H1 (cell line): ENCODE measurements at regions not wholly inside any gene's neighbourhood (a gene's known extent, or its start where the extent isn't known, plus 50 kb on each side); places are given as distances from the start of the nearest gene placed in this dataset.

Source experiments
- CTCF ChIA-PET: fragments of 300-600 bp; sonication (Branson Sonifier 250); formaldehyde crosslinking; loops from one replicate; lab custom pipeline; 2021; ENCODE audit not compliant: partially characterized antibody; lab: Charles Lee
- POLR2A ChIA-PET: fragments of 300-600 bp; sonication (Branson Sonifier 250); formaldehyde crosslinking; loops from one replicate; lab custom pipeline; 2021; ENCODE audit warnings: inconsistent platforms; ENCODE audit not compliant: partially characterized antibody; lab: Charles Lee
- DNase-seq, 2 experiments: peaks; one replicate each; pipeline versions ENCODE4 v3.0.0 to v3.0.0-alpha.2; 2010 to 2022; ENCODE audit warnings: low spot score in 2 of 2, low read depth in 1 of 2, mixed read lengths in 1 of 2
- FAIRE-seq: peaks from 2 replicates; lab custom pipeline; 2011; peaks lifted over from hg19 to GRCh38; lab: Jason Lieb, UNC
- H2AFZ ChIP-seq: 2 replicates; pipeline ENCODE4 v1.8.1; 2012; ENCODE audit warnings: low read length, inconsistent platforms
- H2AK5ac ChIP-seq: 2 replicates; pipeline ENCODE4 v1.6.1; 2013; ENCODE audit warnings: low read depth, low read length
- H2BK120ac ChIP-seq: replicated peaks from 2 replicates; pipeline ENCODE3; 2013; ENCODE audit warnings: low read depth, low read length, inconsistent platforms
- H2BK12ac ChIP-seq: 2 replicates; pipeline ENCODE4 v1.6.1; 2013; ENCODE audit warnings: low read depth, low read length
- H2BK15ac ChIP-seq: 2 replicates; pipeline ENCODE4 v1.6.1; 2013; ENCODE audit warnings: low read length
- H2BK20ac ChIP-seq: 2 replicates; pipeline ENCODE4 v1.6.1; 2013; ENCODE audit warnings: low read length
- H2BK5ac ChIP-seq: 2 replicates; pipeline ENCODE4 v1.6.1; 2013; ENCODE audit warnings: low read depth, low read length
- H3K14ac ChIP-seq: 2 replicates; pipeline ENCODE4 v1.6.1; 2013; ENCODE audit warnings: inconsistent platforms; ENCODE audit not compliant: insufficient read length
- H3K18ac ChIP-seq: 2 replicates; pipeline ENCODE4 v1.6.1; 2013; ENCODE audit warnings: low read length; ENCODE audit errors: extremely low read depth
- H3K23ac ChIP-seq: 2 replicates; pipeline ENCODE4 v1.6.1; 2013; ENCODE audit warnings: inconsistent platforms; ENCODE audit not compliant: insufficient read length
- H3K23me2 ChIP-seq: 2 replicates; pipeline ENCODE4 v1.6.1; 2013; ENCODE audit warnings: low read depth, low read length
- H3K27ac ChIP-seq: 2 replicates; pipeline ENCODE4 v1.6.1; 2011; ENCODE audit warnings: low read depth, low read length, inconsistent platforms
- H3K27me3 ChIP-seq, 4 experiments: replicated peaks in 1 of 4; 1 replicate in 1 of 4; 2 replicates in 3 of 4; pipeline versions ENCODE4 v1.6.1 to v1.8.1; 2011 to 2013; ENCODE audit warnings: low read length in 3 of 4, mild to moderate bottlenecking in 3 of 4, inconsistent platforms in 2 of 4, mixed read lengths in 2 of 4, moderate library complexity in 1 of 4; ENCODE audit not compliant: control insufficient read depth in 3 of 4, insufficient read depth in 3 of 4; ENCODE audit errors: extremely low read depth in 1 of 4
- H3K36me3 ChIP-seq, 4 experiments: 2 replicates each; pipeline versions ENCODE4 v1.6.1 to v1.8.1; 2011 to 2013; ENCODE audit warnings: mild to moderate bottlenecking in 4 of 4, low read length in 3 of 4, moderate library complexity in 2 of 4, control low read depth in 1 of 4, inconsistent platforms in 1 of 4; ENCODE audit not compliant: insufficient read depth in 4 of 4, control insufficient read depth in 2 of 4
- H3K4ac ChIP-seq: replicated peaks from 2 replicates; pipeline ENCODE3; 2013; ENCODE audit warnings: low read length, low read depth, mixed read lengths, inconsistent platforms; ENCODE audit not compliant: insufficient read length
- H3K4me1 ChIP-seq, 4 experiments: replicated peaks in 1 of 4; 1 replicate in 1 of 4; 2 replicates in 3 of 4; pipeline versions ENCODE4 v1.6.1 to v1.8.1; 2011 to 2013; ENCODE audit warnings: low read length in 3 of 4, inconsistent platforms in 2 of 4, mixed read lengths in 1 of 4; ENCODE audit not compliant: insufficient read depth in 4 of 4, control insufficient read depth in 3 of 4
- H3K4me2 ChIP-seq, 2 experiments: 2 replicates each; pipeline versions ENCODE4 v1.6.1 to v1.8.1; 2011 to 2013; ENCODE audit warnings: low read depth in 2 of 2, low read length in 2 of 2, control low read depth in 1 of 2, inconsistent platforms in 1 of 2, mild to moderate bottlenecking in 1 of 2; ENCODE audit not compliant: insufficient read depth in 1 of 2
- H3K4me3 ChIP-seq, 4 experiments: fragments of 200-600, 300-600 bp in 1 of 4; sonication (generic), shearing (Covaris generic), sonication (Bioruptor Twin) in 1 of 4; 2 replicates each; pipeline versions ENCODE4 v1.5.1 to v1.8.1; 2011 to 2016; ENCODE audit warnings: low read length in 4 of 4, low read depth in 3 of 4, control low read depth in 2 of 4, inconsistent platforms in 2 of 4, mild to moderate bottlenecking in 2 of 4, mixed read lengths in 1 of 4, moderate library complexity in 1 of 4; ENCODE audit not compliant: insufficient read depth in 2 of 4; ENCODE audit errors: extremely low read depth in 1 of 4
- H3K56ac ChIP-seq: replicated peaks from 2 replicates; pipeline ENCODE3; 2013; ENCODE audit warnings: low read depth, mild to moderate bottlenecking, mixed read lengths, low read length, inconsistent platforms; ENCODE audit not compliant: insufficient read length
- H3K79me1 ChIP-seq: 2 replicates; pipeline ENCODE4 v1.6.1; 2013; ENCODE audit warnings: low read depth, low read length, control low read depth
- H3K79me2 ChIP-seq, 2 experiments: 2 replicates each; pipeline versions ENCODE4 v1.6.1 to v1.8.1; 2012 to 2013; ENCODE audit warnings: low read length in 2 of 2, mild to moderate bottlenecking in 2 of 2, inconsistent platforms in 1 of 2; ENCODE audit not compliant: insufficient read depth in 2 of 2, control insufficient read depth in 1 of 2
- H3K9ac ChIP-seq, 4 experiments: replicated peaks in 1 of 4; 1 replicate in 1 of 4; 2 replicates in 3 of 4; pipeline versions ENCODE4 v1.6.1 to v1.8.1; 2011 to 2013; ENCODE audit warnings: low read depth in 3 of 4, low read length in 3 of 4, control low read depth in 2 of 4, mild to moderate bottlenecking in 2 of 4, moderate library complexity in 2 of 4, inconsistent platforms in 1 of 4; ENCODE audit errors: extremely low read depth in 1 of 4
- H3K9me3 ChIP-seq, 2 experiments: 2 replicates each; pipeline versions ENCODE4 v1.6.1 to v1.8.1; 2012 to 2013; ENCODE audit warnings: mild to moderate bottlenecking in 2 of 2, moderate library complexity in 2 of 2, control low read depth in 1 of 2, inconsistent platforms in 1 of 2, low read depth in 1 of 2, low read length in 1 of 2, mixed read lengths in 1 of 2; ENCODE audit not compliant: insufficient read depth in 2 of 2
- H4K20me1 ChIP-seq, 2 experiments: replicated peaks in 1 of 2; 2 replicates each; pipeline versions ENCODE3 to v1.8.1; 2011 to 2013; ENCODE audit warnings: inconsistent platforms in 2 of 2, low read length in 2 of 2, mild to moderate bottlenecking in 1 of 2; ENCODE audit not compliant: insufficient read depth in 2 of 2, control insufficient read depth in 1 of 2
- H4K5ac ChIP-seq: 2 replicates; pipeline ENCODE4 v1.6.1; 2013; ENCODE audit warnings: low read length, low read depth, mixed read lengths, inconsistent platforms; ENCODE audit not compliant: insufficient read length
- H4K8ac ChIP-seq: 2 replicates; pipeline ENCODE4 v1.8.0; 2013; ENCODE audit warnings: mild to moderate bottlenecking, moderate library complexity, low read length, inconsistent platforms; ENCODE audit not compliant: insufficient read depth; ENCODE audit errors: extremely low read depth
- H4K91ac ChIP-seq: replicated peaks from 2 replicates; pipeline ENCODE3; 2013; ENCODE audit warnings: low read length, mixed read lengths, inconsistent platforms; ENCODE audit not compliant: insufficient read length
- BACH1 ChIP-seq: IDR thresholded peaks from 2 replicates; pipeline ENCODE4 v1.6.1; 2012; ENCODE audit warnings: low read length, improper control_type of control experiment
- CBX8 ChIP-seq: fragments of 300-800, 300-1000 bp; sonication (generic); IDR thresholded peaks from 2 replicates; pipeline ENCODE4 v1.7.1; 2016; ENCODE audit warnings: low read depth, low read length, borderline replicate concordance
- CHD1 ChIP-seq: IDR thresholded peaks from 2 replicates; pipeline ENCODE4 v1.6.1; 2012; ENCODE audit warnings: low read depth, low read length, improper control_type of control experiment
- CHD2 ChIP-seq: IDR thresholded peaks from 2 replicates; pipeline ENCODE4 v1.6.1; 2012; ENCODE audit warnings: low read length, improper control_type of control experiment
- EGR1 ChIP-seq: IDR thresholded peaks from 2 replicates; pipeline ENCODE4 v1.6.1; 2011; ENCODE audit warnings: low read depth, low read length, borderline replicate concordance
- GABPA ChIP-seq: IDR thresholded peaks from 2 replicates; pipeline ENCODE4 v1.6.1; 2011; ENCODE audit warnings: mild to moderate bottlenecking, low read length, moderate library complexity, borderline replicate concordance; ENCODE audit not compliant: insufficient read depth
- JUN ChIP-seq: IDR thresholded peaks from 2 replicates; pipeline ENCODE4 v1.6.1; 2011; ENCODE audit warnings: low read depth, mild to moderate bottlenecking, improper control_type of control experiment, low read length
- KDM1A ChIP-seq: fragments of 200-600, 300-600 bp; sonication (generic); IDR thresholded peaks from 2 replicates; pipeline ENCODE4 v1.7.1; 2016; ENCODE audit warnings: mild to moderate bottlenecking, low read length, borderline replicate concordance
- MAX ChIP-seq: IDR thresholded peaks from 2 replicates; pipeline ENCODE4 v1.6.1; 2012; ENCODE audit warnings: inconsistent platforms
- NANOG ChIP-seq: IDR thresholded peaks from 2 replicates; pipeline ENCODE4 v1.6.1; 2011; ENCODE audit warnings: low read length, low read depth, mild to moderate bottlenecking, inconsistent platforms; ENCODE audit not compliant: insufficient read depth, poor library complexity, severe bottlenecking
- PHF8 ChIP-seq: fragments of 200-600 bp; sonication (generic); conservative IDR thresholded peaks from 2 replicates; pipeline ENCODE4 v1.7.1; 2012; ENCODE audit warnings: low read depth, mild to moderate bottlenecking, inconsistent platforms, low read length, moderate library complexity
- POU5F1 ChIP-seq: IDR thresholded peaks from 2 replicates; pipeline ENCODE4 v1.6.1; 2011; ENCODE audit warnings: low read depth, mild to moderate bottlenecking, low read length, moderate library complexity
- SAP30 ChIP-seq: fragments of 300-600 bp; sonication (generic); IDR thresholded peaks from 2 replicates; pipeline ENCODE4 v1.7.1; 2012; ENCODE audit warnings: low read length, moderate library complexity, mild to moderate bottlenecking, inconsistent platforms; ENCODE audit not compliant: insufficient read depth, insufficient replicate concordance
- SIX5 ChIP-seq: IDR thresholded peaks from 2 replicates; pipeline ENCODE4 v1.6.1; 2011; ENCODE audit warnings: mild to moderate bottlenecking, low read depth, low read length
- SRF ChIP-seq: IDR thresholded peaks from 2 replicates; pipeline ENCODE4 v1.6.1; 2011; ENCODE audit warnings: mild to moderate bottlenecking, low read depth, low read length, moderate library complexity
- WGBS, 2 experiments: shearing (Covaris generic) in 1 of 2; methylation state at CpG; one replicate each; pipeline versions ENCODE4 v1.1.6 to v1.1.7; 2013 to 2015; ENCODE audit warnings: low lambda C conversion rate in 2 of 2, mixed read lengths in 2 of 2, inconsistent platforms in 1 of 2, low coverage in 1 of 2, missing lambda C conversion rate in 1 of 2; ENCODE audit not compliant: insufficient replicate concordance in 2 of 2, insufficient coverage in 1 of 2, insufficient read length in 1 of 2; ENCODE audit errors: extremely low coverage in 1 of 2, missing lambda C conversion rate in 1 of 2; 5-methylcytosine and 5-hydroxymethylcytosine counted together

- Histone ChIP-seq H3K4me2 (no peak overlapping the region), H3K4me3 (no peak overlapping the region), H3K23me2 (no peaks in the 10 kb centered on the region), H3K9ac (no peak overlapping the region), H3K14ac (no peak overlapping the region), H2BK12ac (no peak overlapping the region), H3K27me3 (no peaks in the 10 kb centered on the region), H3K36me3 (no peaks in the 10 kb centered on the region), H3K79me2 (no peaks in the 10 kb centered on the region), H2AFZ (no peak overlapping the region), H2BK120ac (no peak overlapping the region), H2BK5ac (no peak overlapping the region), H3K79me1 (no peaks in the 10 kb centered on the region), H3K23ac (no peak overlapping the region), H3K18ac (no peak overlapping the region), H2BK15ac (no peak overlapping the region), H4K5ac (no peak overlapping the region), H3K4me1 (no peaks in the 10 kb centered on the region), H3K4ac (no peak overlapping the region), H3K27ac (no peak overlapping the region), H2AK5ac (no peak overlapping the region), H4K20me1 (no peaks in the 10 kb centered on the region), H4K91ac (no peak overlapping the region), H3K9me3 (no peaks in the 10 kb centered on the region), H4K8ac (no peak overlapping the region), H3K56ac (no peak overlapping the region), H2BK20ac (no peak overlapping the region)
- no peak for DNase-seq
- CTCF ChIA-PET: no interaction called here
- POLR2A ChIA-PET: no interaction called here
- FAIRE-seq: no peak
- 93% methylated on average over 10 of the region's 10 CpGs; no CpG with 5 or more reads in 1 of the 2 experiments for WGBS, 2 experiments
- TF ChIP-seq JUN (no peak), KDM1A (no peak), EGR1 (no peak), SAP30 (no peak), PHF8 (no peak), CHD2 (no peak), MAX (no peak), CHD1 (no peak), NANOG (no peak), SRF (no peak), GABPA (no peak), POU5F1 (no peak), SIX5 (no peak), BACH1 (no peak), CBX8 (no peak)
Measured at GRCh38 chr5:179464631-179465030, 85.7 kb upstream of the RUFY1 start.
